HepG2 (cell line): ENCODE measurements at regions not wholly inside any gene's neighbourhood (a gene's known extent, or its start where the extent isn't known, plus 50 kb on each side); places are given as distances from the start of the nearest gene placed in this dataset.

ENCODE experiments used
- FOXA3 ChIP-seq: IDR thresholded peaks from 2 replicates; pipeline ENCODE4 v1.6.1; 2016; ENCODE audit warnings: missing genetic modification reagents, missing compliant biosample characterization
- GATAD1 ChIP-seq: IDR thresholded peaks from 2 replicates; pipeline ENCODE4 v1.6.1; 2016; ENCODE audit warnings: missing genetic modification reagents, missing compliant biosample characterization
- NCOA2 ChIP-seq: sonication (generic); formaldehyde crosslinking; IDR thresholded peaks from 2 replicates; pipeline ENCODE4 v1.8.0; 2022; ENCODE audit warnings: inconsistent platforms
- NONO ChIP-seq, 2 experiments: fragments of 450-650 bp in 1 of 2; sonication (generic) in 1 of 2; formaldehyde crosslinking in 1 of 2; IDR thresholded peaks in 1 of 2; conservative IDR thresholded peaks in 1 of 2; 2 replicates each; pipeline versions ENCODE4 v1.6.1 to v1.8.0; 2017 to 2022; ENCODE audit warnings: mild to moderate bottlenecking in 1 of 2, missing genetic modification reagents in 1 of 2, moderate library complexity in 1 of 2
- NR2F6 ChIP-seq, 2 experiments: IDR thresholded peaks; 2 replicates each; pipeline ENCODE4 v1.6.1; 2016; ENCODE audit warnings: antibody characterized with exemption in 1 of 2, mild to moderate bottlenecking in 1 of 2
- TBL1XR1 ChIP-seq: fragments of 150-350 bp; IDR thresholded peaks from 2 replicates; pipeline ENCODE4 v1.6.1; 2014; ENCODE audit warnings: borderline replicate concordance, low read length; ENCODE audit not compliant: partially characterized antibody
- TCF12 ChIP-seq, 2 experiments: fragments of 450-650 bp in 1 of 2; sonication (generic) in 1 of 2; formaldehyde crosslinking in 1 of 2; IDR thresholded peaks; 2 replicates each; pipeline versions ENCODE4 v1.6.1 to v1.8.0; 2017 to 2022; ENCODE audit warnings: antibody characterized with exemption in 1 of 2, mild to moderate bottlenecking in 1 of 2, missing genetic modification reagents in 1 of 2, moderate library complexity in 1 of 2
- TCF7 ChIP-seq: sonication (generic); IDR thresholded peaks from 2 replicates; pipeline ENCODE4 v1.6.1; 2016; ENCODE audit warnings: antibody characterized with exemption, low read depth
- TCF7L2 ChIP-seq: IDR thresholded peaks from 2 replicates; pipeline ENCODE4 v1.6.1; 2011; ENCODE audit warnings: mild to moderate bottlenecking, low read depth, low read length, moderate library complexity
- TRIM24 ChIP-seq: sonication (generic); formaldehyde crosslinking; IDR thresholded peaks from 2 replicates; pipeline ENCODE4 v1.8.0; 2022; ENCODE audit warnings: mild to moderate bottlenecking, missing genetic modification reagents
- ZBTB40 ChIP-seq, 2 experiments: fragments of 450-650 bp in 1 of 2; sonication (generic) in 1 of 2; formaldehyde crosslinking in 1 of 2; IDR thresholded peaks; 2 replicates each; pipeline versions ENCODE4 v1.6.1 to v1.8.0; 2016 to 2022; ENCODE audit warnings: antibody characterized with exemption in 1 of 2, mild to moderate bottlenecking in 1 of 2, missing genetic modification reagents in 1 of 2
- ZBTB7A ChIP-seq: sonication (generic); formaldehyde crosslinking; IDR thresholded peaks from 2 replicates; pipeline ENCODE4 v1.8.0; 2022; ENCODE audit warnings: mild to moderate bottlenecking, missing genetic modification reagents
- ZNF296 ChIP-seq: sonication (generic); formaldehyde crosslinking; conservative IDR thresholded peaks from 2 replicates; pipeline ENCODE4 v1.5.0; 2020; ENCODE audit warnings: mild to moderate bottlenecking, missing genetic modification reagents
- ZNF362 ChIP-seq: sonication (generic); formaldehyde crosslinking; IDR thresholded peaks from 2 replicates; pipeline ENCODE4 v1.4.0; 2020; ENCODE audit warnings: missing genetic modification reagents, mild to moderate bottlenecking, borderline replicate concordance
- ZNF572 ChIP-seq: sonication (generic); formaldehyde crosslinking; IDR thresholded peaks from 2 replicates; pipeline ENCODE4 v1.5.1; 2020; ENCODE audit warnings: mild to moderate bottlenecking, missing genetic modification reagents
- ZNF710 ChIP-seq: sonication (generic); formaldehyde crosslinking; IDR thresholded peaks from 2 replicates; pipeline ENCODE4 v1.5.0; 2020; ENCODE audit warnings: mild to moderate bottlenecking, missing genetic modification reagents, borderline replicate concordance
- ZSCAN29 ChIP-seq: sonication (generic); formaldehyde crosslinking; conservative IDR thresholded peaks from 2 replicates; pipeline ENCODE4 v1.4.0; 2020; ENCODE audit warnings: mild to moderate bottlenecking, missing genetic modification reagents

- TF ChIP-seq ZSCAN29 (CRISPR knock-in tag) (peak; percentile 58; the same call in 1 of the 2 replicates), TCF12 (IDR thresholded peaks at IDR 0.05) (no peak), TCF12 (CRISPR knock-in tag; IDR thresholded peaks at IDR 0.05) (peak; percentile 81; the same call in 1 of the 2 replicates), ZNF572 (peak; percentile 30; the same call in 1 of the 2 replicates), ZNF710 (CRISPR knock-in tag) (peak; percentile 85; the same call in 1 of the 2 replicates), ZNF362 (CRISPR knock-in tag) (peak; percentile 63; the same call in 1 of the 2 replicates), NR2F6 (IDR thresholded peaks at IDR 0.05) (peak; percentile 100), NR2F6 (CRISPR knock-in tag; IDR thresholded peaks at IDR 0.05) (peak; percentile 100), NCOA2 (CRISPR knock-in tag) (peak; percentile 96), TCF7 (peak; percentile 95), ZBTB40 (IDR thresholded peaks at IDR 0.05) (no peak), ZBTB40 (CRISPR knock-in tag; IDR thresholded peaks at IDR 0.05) (no peak; the same call in 1 of the 2 replicates), NONO (IDR thresholded peaks at IDR 0.05) (no peak), NONO (CRISPR knock-in tag; conservative IDR thresholded peaks at IDR 0.05) (peak; percentile 91), FOXA3 (peak; percentile 97), TCF7L2 (peak; percentile 67; the same call in 1 of the 2 replicates), TBL1XR1 (peak; percentile 86), GATAD1 (CRISPR knock-in tag) (peak; percentile 35; the same call in 1 of the 2 replicates), ZBTB7A (CRISPR knock-in tag) (0 out of 2 replicates have a peak, but pooled peaks have one; percentile 24), ZNF296 (CRISPR knock-in tag) (no peak), TRIM24 (CRISPR knock-in tag) (peak; percentile 56)
Measured at GRCh38 chr2:15766303-15766861, 174.0 kb upstream of the MYCN start (continued).
